ENCODE measurements at regions not wholly inside any gene's neighbourhood (a gene's known extent, or its start where the extent isn't known, plus 50 kb on each side); places are given as distances from the start of the nearest gene placed in this dataset.
"Not testable (repeated sequence)": the region's sequence is repeated elsewhere in the genome, so short reads cannot be mapped to it uniquely, and the experiment has no call there.

GRCh38 chrX:25503826-25504225 lies 488.1 kb upstream of the ARX start:
- DNase-seq, result no peak

- no peak for DNase-seq
Measured at GRCh38 chrX:25507801-25508200, 492.0 kb upstream of the ARX start.

- DNase-seq, result no peak
Measured at GRCh38 chrX:25519258-25519657, 503.5 kb upstream of the ARX start.

- DNase-seq, result not testable (repeated sequence)
Measured at GRCh38 chrX:25522443-25523010, 506.8 kb upstream of the ARX start.

GRCh38 chrX:25523574-25524540 lies 508.1 kb upstream of the ARX start:
- peak; percentile 8 to 30 for DNase-seq

- DNase-seq, result no peak
Measured at GRCh38 chrX:25527156-25527555, 511.4 kb upstream of the ARX start.

GRCh38 chrX:25527596-25527995 lies 511.8 kb upstream of the ARX start:
- DNase-seq, result no peak

GRCh38 chrX:25531096-25531495 lies 515.3 kb upstream of the ARX start:
- no peak for DNase-seq

GRCh38 chrX:25534091-25534490 lies 518.3 kb upstream of the ARX start:
- no peak for DNase-seq

GRCh38 chrX:25536307-25536970 lies 520.7 kb upstream of the ARX start:
- no peak for DNase-seq

- DNase-seq, result no peak
Measured at GRCh38 chrX:25537699-25538098, 521.9 kb upstream of the ARX start.

- no peak for DNase-seq
Measured at GRCh38 chrX:25544641-25545040, 528.9 kb upstream of the ARX start.

- DNase-seq, result no peak
Measured at GRCh38 chrX:25548811-25549210, 533.0 kb upstream of the ARX start.

- DNase-seq, result no peak
Measured at GRCh38 chrX:25555521-25555920, 539.8 kb upstream of the ARX start.

- DNase-seq, result no peak
Measured at GRCh38 chrX:25558137-25558536, 542.4 kb upstream of the ARX start.

- no peak for DNase-seq
Measured at GRCh38 chrX:25561190-25561589, 545.4 kb upstream of the ARX start.

- no peak for DNase-seq
Measured at GRCh38 chrX:25573631-25574030, 557.9 kb upstream of the ARX start.

- no peak for DNase-seq
Measured at GRCh38 chrX:25596921-25597320, 541.2 kb upstream of the MAGEB18 start.

GRCh38 chrX:25597551-25597950 lies 540.6 kb upstream of the MAGEB18 start:
- DNase-seq, result no peak

- DNase-seq, result no peak
Measured at GRCh38 chrX:25599061-25599460, 539.1 kb upstream of the MAGEB18 start.

GRCh38 chrX:25600776-25601175 lies 537.4 kb upstream of the MAGEB18 start:
- DNase-seq, result no peak

GRCh38 chrX:25601323-25601722 lies 536.8 kb upstream of the MAGEB18 start:
- no peak for DNase-seq

- no peak for DNase-seq
Measured at GRCh38 chrX:25618248-25618647, 519.9 kb upstream of the MAGEB18 start.

- DNase-seq, result no peak
Measured at GRCh38 chrX:25640276-25640675, 497.9 kb upstream of the MAGEB18 start.
